ENCODE measurements at regions not wholly inside any gene's neighbourhood (a gene's known extent, or its start where the extent isn't known, plus 50 kb on each side); places are given as distances from the start of the nearest gene placed in this dataset.
A peak's percentile ranks its signal among the peaks of the same experiment; 100 is the strongest.

- DNase-seq (no peak), ATAC-seq (peak in 1 of 2 donors; percentile 48)
- H3K27me3 ChIP-seq (ENCODE audit: low read depth) = no peaks in the 10 kb centered on the region
- intact Hi-C loops (cut with DNase I) = no loop called here
- no peak overlapping the region for H3K27ac ChIP-seq
- H3K9me3 ChIP-seq = no peaks in the 10 kb centered on the region
- TF ChIP-seq, protein P1, sequence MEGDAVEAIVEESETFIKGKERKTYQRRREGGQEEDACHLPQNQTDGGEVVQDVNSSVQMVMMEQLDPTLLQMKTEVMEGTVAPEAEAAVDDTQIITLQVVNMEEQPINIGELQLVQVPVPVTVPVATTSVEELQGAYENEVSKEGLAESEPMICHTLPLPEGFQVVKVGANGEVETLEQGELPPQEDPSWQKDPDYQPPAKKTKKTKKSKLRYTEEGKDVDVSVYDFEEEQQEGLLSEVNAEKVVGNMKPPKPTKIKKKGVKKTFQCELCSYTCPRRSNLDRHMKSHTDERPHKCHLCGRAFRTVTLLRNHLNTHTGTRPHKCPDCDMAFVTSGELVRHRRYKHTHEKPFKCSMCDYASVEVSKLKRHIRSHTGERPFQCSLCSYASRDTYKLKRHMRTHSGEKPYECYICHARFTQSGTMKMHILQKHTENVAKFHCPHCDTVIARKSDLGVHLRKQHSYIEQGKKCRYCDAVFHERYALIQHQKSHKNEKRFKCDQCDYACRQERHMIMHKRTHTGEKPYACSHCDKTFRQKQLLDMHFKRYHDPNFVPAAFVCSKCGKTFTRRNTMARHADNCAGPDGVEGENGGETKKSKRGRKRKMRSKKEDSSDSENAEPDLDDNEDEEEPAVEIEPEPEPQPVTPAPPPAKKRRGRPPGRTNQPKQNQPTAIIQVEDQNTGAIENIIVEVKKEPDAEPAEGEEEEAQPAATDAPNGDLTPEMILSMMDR (IDR thresholded peaks at IDR 0.05) = no peak
- H3K36me3 ChIP-seq = no peaks in the 10 kb centered on the region
- peaks cover 2% of the 10 kb centered on the region for H3K4me1 ChIP-seq
- no peak overlapping the region for H3K4me3 ChIP-seq
These were observed 195.2 kb downstream of the MDFIC start for GRCh38 chr7:115116773-115117715.

GRCh38 chr7:115113776-115114175, 191.9 kb downstream of the MDFIC start:
- DNase-seq = no peak
- H3K9me3 ChIP-seq = no peaks in the 10 kb centered on the region
- H3K27me3 ChIP-seq (ENCODE audit: low read depth) = no peaks in the 10 kb centered on the region
- no peak overlapping the region for H3K27ac ChIP-seq
- no peak overlapping the region for H3K4me3 ChIP-seq
- intact Hi-C loops (cut with DNase I) = no loop called here
- TF ChIP-seq, protein P1 (IDR thresholded peaks at IDR 0.05) = no peak
- H3K36me3 ChIP-seq = no peaks in the 10 kb centered on the region
- ATAC-seq = no peak
- no peaks in the 10 kb centered on the region for H3K4me1 ChIP-seq

- ATAC-seq = no peak
- intact Hi-C loops (cut with DNase I) = no loop called here
These were observed 191.2 kb downstream of the MDFIC start for GRCh38 chr7:115113131-115113530.

GRCh38 chr7:115110523-115110922, 188.6 kb downstream of the MDFIC start:
- Histone ChIP-seq H3K27me3 (ENCODE audit: low read depth) (no peaks in the 10 kb centered on the region), H3K36me3 (no peaks in the 10 kb centered on the region), H3K9me3 (no peaks in the 10 kb centered on the region), H3K4me1 (no peaks in the 10 kb centered on the region), H3K4me3 (no peak overlapping the region), H3K27ac (no peak overlapping the region)
- DNase-seq (no peak), ATAC-seq (no peak)
- TF ChIP-seq, protein P1 (IDR thresholded peaks at IDR 0.05) = no peak
- intact Hi-C loops (cut with DNase I) = no loop called here

More at GRCh38 chr7:115113131-115113530, 191.2 kb downstream of the MDFIC start:
- Histone ChIP-seq H3K27ac (no peak overlapping the region), H3K27me3 (ENCODE audit: low read depth) (no peaks in the 10 kb centered on the region), H3K36me3 (no peaks in the 10 kb centered on the region), H3K9me3 (no peaks in the 10 kb centered on the region), H3K4me1 (no peaks in the 10 kb centered on the region), H3K4me3 (no peak overlapping the region)
- TF ChIP-seq, protein P1 (IDR thresholded peaks at IDR 0.05) = no peak
- no peak for DNase-seq

GRCh38 chr7:115106316-115106715, 184.4 kb downstream of the MDFIC start:
- TF ChIP-seq, protein P1 (IDR thresholded peaks at IDR 0.05) = no peak
- H3K4me1 ChIP-seq = no peaks in the 10 kb centered on the region
- no peaks in the 10 kb centered on the region for H3K36me3 ChIP-seq
- no peaks in the 10 kb centered on the region for H3K9me3 ChIP-seq
- intact Hi-C loops (cut with DNase I) = no loop called here
- no peak overlapping the region for H3K4me3 ChIP-seq
- H3K27me3 ChIP-seq (ENCODE audit: low read depth) = no peaks in the 10 kb centered on the region
- no peak overlapping the region for H3K27ac ChIP-seq
- no peak for ATAC-seq
- DNase-seq = no peak

Measured in lower lobe of right lung (tissue), 2 donors.